HG03469 (cell line): ENCODE measurements at regions not wholly inside any gene's neighbourhood (a gene's known extent, or its start where the extent isn't known, plus 50 kb on each side); places are given as distances from the start of the nearest gene placed in this dataset.
"Not testable (repeated sequence)": the region's sequence is repeated elsewhere in the genome, so short reads cannot be mapped to it uniquely, and the experiment has no call there.

ENCODE experiments used
- ATAC-seq: cut with Tn5 transposase; IDR thresholded peaks from one replicate; pipeline ENCODE4 v1.9.1; 2021; ENCODE audit warnings: mild to moderate bottlenecking, moderate library complexity, moderate number of reproducible peaks; ENCODE audit not compliant: unreplicated experiment

DNA sequence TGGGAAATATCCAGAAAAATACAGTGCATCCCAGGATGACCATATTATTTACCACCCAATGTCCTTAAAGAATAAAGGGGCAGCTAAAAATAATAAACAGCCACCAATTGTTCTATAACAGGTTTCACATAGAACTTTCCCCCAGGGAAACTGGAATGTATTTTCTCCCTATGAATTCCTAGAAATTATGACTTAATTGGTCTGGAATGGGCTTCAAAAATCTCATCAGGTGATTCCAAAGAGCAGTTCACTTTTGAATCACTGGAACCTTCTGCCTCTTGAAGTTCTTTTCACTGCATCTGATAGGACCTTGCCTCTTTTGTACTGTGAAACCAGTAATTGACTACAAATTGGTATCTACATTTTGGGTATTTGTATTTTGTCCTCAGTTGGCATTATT is 119.3 kb downstream of the ZNF330 start:
- ATAC-seq: no peak

GRCh38 chr4:141340458-141340857 is 119.8 kb downstream of the ZNF330 start:
- no peak for ATAC-seq

- no peak for ATAC-seq
These were observed 125.4 kb downstream of the ZNF330 start for GRCh38 chr4:141346144-141346543.

- no peak for ATAC-seq
These were observed 127.0 kb downstream of the ZNF330 start for GRCh38 chr4:141347684-141348083.

- no peak for ATAC-seq
These were observed 127.4 kb downstream of the ZNF330 start for GRCh38 chr4:141348125-141348524.

DNA sequence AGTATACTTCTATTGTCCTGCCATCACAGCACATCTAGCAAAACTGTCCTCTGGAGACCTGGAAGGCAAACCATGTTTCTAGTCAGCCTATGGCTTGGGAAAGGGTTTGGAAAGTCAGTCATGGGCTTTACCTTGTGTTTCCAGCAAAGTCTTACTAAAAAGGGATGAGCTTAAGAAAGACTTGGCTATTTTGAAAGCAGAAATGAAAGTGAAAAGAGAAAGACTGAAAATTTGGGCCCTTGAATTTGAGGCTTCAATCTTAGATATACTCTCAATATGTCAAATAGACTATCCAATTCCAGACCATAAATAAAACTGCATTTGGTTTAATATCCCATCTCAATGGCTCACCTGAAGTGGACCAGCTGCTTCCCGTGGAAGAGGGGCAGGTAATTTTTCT is 127.9 kb downstream of the ZNF330 start:
- ATAC-seq: no peak

GRCh38 chr4:141349236-141349635 is 128.5 kb downstream of the ZNF330 start:
- ATAC-seq: no peak

DNA sequence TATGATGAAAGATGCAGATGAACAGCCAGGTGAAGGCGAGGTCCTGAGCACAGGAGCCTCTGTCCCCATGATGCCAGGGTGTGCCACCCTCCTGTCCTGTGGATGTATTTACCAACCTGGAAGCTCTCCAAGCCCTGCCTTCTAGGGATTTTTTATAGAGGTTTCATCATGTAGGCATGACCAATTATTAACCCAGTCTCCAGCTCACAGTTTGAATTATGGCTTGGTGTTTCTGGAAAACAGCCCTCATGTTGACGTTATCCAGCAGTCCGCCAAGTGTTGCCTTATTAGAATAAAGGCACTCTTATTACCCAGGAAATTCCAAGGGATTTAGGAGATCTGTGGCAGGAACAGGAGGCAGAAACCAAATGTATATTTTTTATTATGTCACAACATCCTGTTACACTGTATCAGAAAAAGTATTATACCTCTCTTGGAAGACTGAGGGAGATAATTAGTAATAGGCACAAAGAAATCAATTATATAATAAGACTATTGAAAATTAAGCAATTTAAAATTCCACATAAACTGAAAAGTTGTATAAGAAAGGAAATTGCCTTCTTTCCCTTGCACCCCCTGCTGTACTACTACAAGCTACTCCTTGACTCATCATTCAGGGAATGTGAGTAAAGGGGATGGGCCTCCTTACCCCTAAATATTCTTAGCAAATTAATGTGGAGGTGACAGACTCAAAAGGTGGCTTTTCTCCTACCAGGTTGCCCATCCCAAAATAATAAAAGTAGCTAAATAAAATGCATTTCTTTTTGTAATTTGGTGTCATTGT is 129.6 kb downstream of the ZNF330 start:
- no peak for ATAC-seq

DNA sequence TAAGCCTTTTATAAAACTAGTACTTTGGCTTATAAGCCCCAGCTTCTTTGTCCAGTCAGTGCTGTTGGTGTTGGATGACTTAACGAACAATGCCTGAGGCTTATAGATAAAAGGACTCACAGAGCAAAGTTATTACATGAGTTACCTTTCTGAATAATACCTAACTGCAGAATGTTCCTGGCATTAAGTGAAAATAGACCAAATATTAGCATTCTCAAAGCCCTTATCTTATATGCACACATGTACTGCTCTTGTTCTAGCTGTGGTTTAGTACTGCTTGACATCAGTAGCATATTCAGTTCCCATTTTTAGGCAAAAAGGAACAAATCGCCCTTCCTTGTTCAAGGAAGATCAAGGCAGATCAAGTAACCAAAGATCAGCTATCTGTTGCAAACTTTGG is 131.6 kb downstream of the ZNF330 start:
- ATAC-seq: no peak

GRCh38 chr4:141352909-141353525 is 132.3 kb downstream of the ZNF330 start:
- no peak for ATAC-seq

- ATAC-seq: no peak
These were observed 135.7 kb downstream of the ZNF330 start for GRCh38 chr4:141356321-141356962.

- ATAC-seq: no peak
These were observed 136.3 kb downstream of the ZNF330 start for GRCh38 chr4:141356963-141357335.

DNA sequence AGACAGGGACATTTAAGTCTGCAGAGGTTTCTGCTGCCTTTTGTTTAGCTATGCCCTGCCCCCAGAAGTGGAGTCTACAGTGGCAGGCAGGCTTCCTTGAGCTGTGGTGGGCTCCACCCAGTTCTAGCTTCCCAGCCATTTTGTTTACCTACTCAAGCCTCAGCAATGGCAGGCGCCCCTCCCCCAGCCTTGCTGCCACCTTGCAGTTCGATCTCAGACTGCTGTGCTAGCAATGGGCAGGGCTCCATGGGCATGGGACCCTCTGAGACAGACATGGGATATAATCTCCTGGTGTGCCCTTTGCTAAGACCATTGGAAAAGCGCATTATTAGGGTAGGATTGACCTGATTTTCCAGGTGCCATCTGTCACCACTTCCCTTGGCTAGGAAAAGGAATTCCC is 147.5 kb downstream of the ZNF330 start:
- not testable (repeated sequence) for ATAC-seq

- ATAC-seq: no peak
These were observed 150.5 kb downstream of the ZNF330 start for GRCh38 chr4:141371206-141371605.

GRCh38 chr4:141375855-141376254 is 155.2 kb downstream of the ZNF330 start:
- ATAC-seq: no peak

- ATAC-seq: peak; percentile 70
These were observed 156.1 kb downstream of the ZNF330 start for GRCh38 chr4:141376769-141377168.

DNA sequence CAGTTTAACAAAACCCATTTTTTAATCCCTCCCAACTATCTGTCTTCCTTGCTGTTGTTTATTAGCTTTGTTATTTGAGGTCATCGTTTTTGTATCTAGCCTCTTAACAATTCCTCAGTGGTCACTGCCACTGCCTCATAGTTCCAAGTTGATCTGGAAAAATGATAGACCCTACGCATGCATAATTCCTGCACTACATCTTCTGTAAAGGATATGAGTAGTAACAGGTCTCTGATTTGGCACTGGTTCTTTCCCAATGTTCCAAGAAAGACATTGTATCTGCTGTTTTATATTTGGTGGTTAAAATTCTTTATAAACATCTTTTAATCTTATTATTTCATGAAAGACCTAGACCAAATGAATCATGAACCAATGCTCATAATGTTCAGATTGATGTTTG is 166.6 kb downstream of the ZNF330 start:
- ATAC-seq: no peak

- ATAC-seq: no peak
These were observed 167.8 kb downstream of the ZNF330 start for GRCh38 chr4:141388481-141388880.

DNA sequence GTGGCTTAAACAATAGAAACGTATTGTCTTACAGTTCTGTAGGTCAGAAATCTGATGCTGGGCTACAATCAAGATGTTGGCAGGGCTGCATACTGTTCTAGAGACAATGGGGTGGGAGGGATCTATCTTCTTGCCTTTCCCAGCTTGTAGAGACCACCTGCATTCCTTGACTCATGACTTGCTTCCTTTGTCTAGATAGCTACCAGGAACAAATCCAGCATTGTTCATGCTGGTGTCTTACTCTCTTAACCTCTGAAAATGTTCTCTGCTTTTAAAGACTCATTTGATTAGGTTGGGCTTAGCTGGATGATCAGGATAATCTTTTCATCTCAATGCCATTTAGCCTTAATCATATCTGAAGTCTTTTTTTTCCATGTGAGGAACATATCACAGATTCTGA is 169.0 kb downstream of the ZNF330 start:
- no peak for ATAC-seq

GRCh38 chr4:141390571-141390970 is 169.9 kb downstream of the ZNF330 start:
- no peak for ATAC-seq

- no peak for ATAC-seq
These were observed 170.6 kb downstream of the ZNF330 start for GRCh38 chr4:141391293-141391692.

DNA sequence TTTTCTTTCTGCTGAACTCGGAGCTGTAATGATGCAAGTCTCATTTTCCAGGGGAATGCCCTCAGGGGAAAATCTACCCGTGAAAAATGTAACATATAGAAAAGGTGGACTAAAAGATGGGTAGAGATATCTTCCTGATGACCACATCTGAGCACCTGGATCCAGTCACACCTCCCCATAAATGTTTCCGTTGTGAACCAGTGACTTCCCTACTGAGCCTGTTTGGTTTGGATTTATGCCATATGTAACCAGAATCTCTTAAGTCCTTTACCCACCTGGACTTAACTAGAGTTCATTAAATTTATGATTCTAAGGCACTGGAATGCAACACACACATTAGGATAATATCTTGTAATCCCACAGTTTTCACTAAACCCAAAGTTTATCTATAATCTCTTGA is 171.1 kb downstream of the ZNF330 start:
- ATAC-seq: no peak
